HCT116 (cell line): ENCODE measurements at regions not wholly inside any gene's neighbourhood (a gene's known extent, or its start where the extent isn't known, plus 50 kb on each side); places are given as distances from the start of the nearest gene placed in this dataset.

Source experiments
- ATAC-seq: fragments of 200-7000 bp; cut with Tn5 transposase; 2 replicates; pipeline ENCODE4 v1.9.1; 2020; ENCODE audit warnings: mild to moderate bottlenecking, moderate library complexity
- BruUV-seq: library from RNA; stranded (reverse); fragments of 400-500 nt; replicated peaks from 2 replicates; lab custom pipeline; 2021; lab: Mats Ljungman, UMichigan
- CTCF ChIA-PET: fragments of 300-600 bp; sonication (Branson Sonifier 250); formaldehyde crosslinking; loops from one replicate; lab custom pipeline; 2021; ENCODE audit warnings: antibody characterized with exemption; lab: Charles Lee
- POLR2A ChIA-PET: fragments of 300-600, 350-600 bp; sonication (Branson Sonifier 250); formaldehyde crosslinking; loops from one replicate; lab custom pipeline; 2021; ENCODE audit warnings: antibody characterized with exemption; lab: Charles Lee
- RAD21 ChIA-PET, 2 experiments: fragments of 300-600 bp; sonication (Branson Sonifier 250); formaldehyde crosslinking; loops; one replicate each; lab custom pipeline; 2023; ENCODE audit warnings: low total read pairs in 2 of 2; ENCODE audit not compliant: uncharacterized antibody in 2 of 2, unreplicated experiment in 2 of 2, low non-redundant PET in 1 of 2; lab: Charles Lee
- DNase-seq: peaks from one replicate; pipeline ENCODE4 v3.0.0-alpha.2; 2010; ENCODE audit warnings: low read depth, low spot score
- H2AFZ ChIP-seq: fragments of 200-600 bp; shearing (Covaris generic), sonication (generic); 2 replicates; pipeline ENCODE4 v1.6.1; 2017; ENCODE audit warnings: low read depth, mixed run types, mixed read lengths, antibody characterized with exemption, low read length; ENCODE audit not compliant: poor library complexity, severe bottlenecking
- H3K27ac ChIP-seq: 2 replicates; pipeline ENCODE4 v1.5.1; 2012; ENCODE audit warnings: low read depth, low read length
- H3K27me3 ChIP-seq: fragments of 200-600 bp; sonication (generic); 2 replicates; pipeline ENCODE4 v1.6.1; 2016; ENCODE audit warnings: mixed run types, low read length, mixed read lengths; ENCODE audit not compliant: insufficient read depth
- H3K36me3 ChIP-seq, 2 experiments: fragments of 200-500 bp in 1 of 2; fragments of 200-600 bp in 1 of 2; sonication (Bioruptor generic) in 1 of 2; sonication (generic) in 1 of 2; 2 replicates each; pipeline versions ENCODE4 v1.5.1 to v1.6.1; 2014 to 2016; ENCODE audit warnings: low read length in 2 of 2, inconsistent platforms in 1 of 2, mixed read lengths in 1 of 2, mixed run types in 1 of 2; ENCODE audit not compliant: insufficient read depth in 2 of 2, control insufficient read depth in 1 of 2
- H3K4me1 ChIP-seq, 2 experiments: fragments of 200-600 bp in 1 of 2; sonication (generic) in 1 of 2; 2 replicates each; pipeline versions ENCODE4 v1.5.1 to v1.6.1; 2012 to 2017; ENCODE audit warnings: low read length in 2 of 2, inconsistent platforms in 1 of 2, mild to moderate bottlenecking in 1 of 2, mixed read lengths in 1 of 2, mixed run types in 1 of 2, moderate library complexity in 1 of 2; ENCODE audit not compliant: insufficient read depth in 2 of 2, control insufficient read depth in 1 of 2
- H3K4me2 ChIP-seq: fragments of 200-600 bp; sonication (generic); 2 replicates; pipeline ENCODE4 v1.6.1; 2017; ENCODE audit warnings: mixed run types, low read length, mixed read lengths
- H3K4me3 ChIP-seq, 2 experiments: fragments of 200-600 bp in 1 of 2; sonication (generic) in 1 of 2; replicated peaks in 1 of 2; 2 replicates each; pipeline ENCODE4 v1.5.1; 2011 to 2016; ENCODE audit warnings: low read length in 2 of 2, control low read depth in 1 of 2, low read depth in 1 of 2, mild to moderate bottlenecking in 1 of 2, mixed read lengths in 1 of 2, mixed run types in 1 of 2
- H3K79me2 ChIP-seq: fragments of 200-600 bp; sonication (generic); 2 replicates; pipeline ENCODE4 v1.6.1; 2017; ENCODE audit warnings: mild to moderate bottlenecking, mixed run types, low read length, moderate library complexity, mixed read lengths; ENCODE audit not compliant: insufficient read depth
- H3K9ac ChIP-seq: fragments of 200-600 bp; sonication (generic); 2 replicates; pipeline ENCODE4 v1.6.1; 2016; ENCODE audit warnings: low read length, mixed read lengths
- H3K9me2 ChIP-seq: fragments of 200-600 bp; sonication (generic), shearing (Covaris generic); 2 replicates; pipeline ENCODE4 v1.6.1; 2017; ENCODE audit warnings: mixed run types, mild to moderate bottlenecking, moderate library complexity; ENCODE audit not compliant: insufficient read depth
- H3K9me3 ChIP-seq, 2 experiments: fragments of 200-500 bp in 1 of 2; fragments of 200-600 bp in 1 of 2; sonication (Bioruptor generic) in 1 of 2; sonication (generic) in 1 of 2; 2 replicates each; pipeline ENCODE4 v1.6.1; 2014 to 2017; ENCODE audit warnings: low read length in 2 of 2, mixed read lengths in 2 of 2, inconsistent platforms in 1 of 2, low read depth in 1 of 2, mild to moderate bottlenecking in 1 of 2, mixed run types in 1 of 2, moderate library complexity in 1 of 2; ENCODE audit not compliant: control insufficient read depth in 1 of 2, insufficient read depth in 1 of 2
- H4K20me1 ChIP-seq: fragments of 200-600 bp; sonication (generic), shearing (Covaris generic); 2 replicates; pipeline ENCODE4 v1.6.1; 2017; ENCODE audit warnings: mixed run types, mild to moderate bottlenecking, moderate library complexity; ENCODE audit not compliant: insufficient read depth
- CBX3 ChIP-seq: IDR thresholded peaks from 2 replicates; pipeline ENCODE4 v1.6.1; 2012; ENCODE audit warnings: low read depth
- CEBPB ChIP-seq: IDR thresholded peaks from 2 replicates; pipeline ENCODE4 v1.6.1; 2012; ENCODE audit warnings: low read depth
- EGR1 ChIP-seq: IDR thresholded peaks from 2 replicates; pipeline ENCODE4 v1.6.1; 2012; ENCODE audit warnings: low read depth
- ELF1 ChIP-seq: IDR thresholded peaks from 2 replicates; pipeline ENCODE4 v1.6.1; 2012; ENCODE audit warnings: low read depth, borderline replicate concordance
- EZH2 ChIP-seq: fragments of 200-600 bp; sonication (generic); IDR thresholded peaks from 2 replicates; pipeline ENCODE4 v1.6.1; 2017; ENCODE audit warnings: antibody characterized with exemption, mixed run types
- POLR2A ChIP-seq: IDR thresholded peaks from 2 replicates; pipeline ENCODE4 v1.7.0; 2011; ENCODE audit warnings: borderline replicate concordance; ENCODE audit not compliant: insufficient read depth, insufficient read length; ENCODE audit errors: extremely low read depth
- SIN3A ChIP-seq: IDR thresholded peaks from 2 replicates; pipeline ENCODE4 v1.6.1; 2012; ENCODE audit warnings: low read depth
- SP1 ChIP-seq: IDR thresholded peaks from 2 replicates; pipeline ENCODE4 v1.6.1; 2012; ENCODE audit warnings: low read depth
- TCF7L2 ChIP-seq: IDR thresholded peaks from 2 replicates; pipeline ENCODE4 v1.7.0; 2011; ENCODE audit warnings: borderline replicate concordance, inconsistent platforms; ENCODE audit not compliant: insufficient read depth, insufficient read length; ENCODE audit errors: extremely low read depth
- intact Hi-C: fragments of 100-400 bp; cut with micrococcal nuclease; formaldehyde crosslinking; loops from 2 replicates; pipeline ENCODE4 v1.10.0; 2022
- TF ChIP-seq, protein P1 (sequence below): IDR thresholded peaks from 2 replicates; pipeline ENCODE4 v1.6.1; 2012; ENCODE audit warnings: low read depth
- TF ChIP-seq, protein P2 (sequence below), 3 experiments: fragments of 200-600 bp in 1 of 3; sonication (generic) in 1 of 3; IDR thresholded peaks in 2 of 3; conservative IDR thresholded peaks in 1 of 3; 2 replicates each; pipeline ENCODE4 v1.5.1; 2012 to 2017; ENCODE audit warnings: low read depth in 2 of 3, low read length in 2 of 3, antibody characterized with exemption in 1 of 3, borderline replicate concordance in 1 of 3, control low read depth in 1 of 3, mild to moderate bottlenecking in 1 of 3, mixed read lengths in 1 of 3, mixed run types in 1 of 3, moderate library complexity in 1 of 3; ENCODE audit not compliant: insufficient read depth in 1 of 3

DNA sequence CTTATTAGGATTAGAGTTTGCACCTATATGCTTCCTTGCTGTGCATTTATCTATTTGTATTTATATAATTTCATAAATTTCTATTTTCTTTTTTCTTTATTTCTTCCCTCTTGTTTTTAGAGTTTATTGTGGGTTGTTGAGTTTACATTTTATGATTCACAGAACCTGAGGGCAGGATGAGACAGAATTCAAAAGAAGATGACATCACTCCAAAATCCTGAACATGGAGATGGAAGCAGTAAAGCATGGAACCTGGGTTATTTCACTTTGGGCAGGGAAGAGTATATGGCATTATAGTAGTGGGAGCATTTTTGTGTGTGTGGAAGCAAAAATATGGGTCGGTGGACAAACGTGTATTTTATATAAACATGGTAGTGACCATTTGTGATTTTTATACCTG is 157.5 kb downstream of the RFX6 start:
- ChIA-PET RAD21 (no interaction called here), CTCF (no interaction called here), POLR2A (no interaction called here)
- ATAC-seq (no peak), DNase-seq (no peak)
- Histone ChIP-seq H3K9me3 (no peaks in the 10 kb centered on the region), H3K9me2 (0 out of 2 replicates have a peak, but pooled peaks cover 5% of the 10 kb centered on the region), H4K20me1 (no peaks in the 10 kb centered on the region), H3K4me3 (no peak overlapping the region), H2AFZ (no peak overlapping the region), H3K79me2 (no peaks in the 10 kb centered on the region), H3K36me3 (no peaks in the 10 kb centered on the region), H3K27ac (no peak overlapping the region), H3K9ac (no peak overlapping the region), H3K4me2 (no peak overlapping the region), H3K27me3 (no peaks in the 10 kb centered on the region), H3K4me1 (no peaks in the 10 kb centered on the region)
- TF ChIP-seq, protein P1, sequence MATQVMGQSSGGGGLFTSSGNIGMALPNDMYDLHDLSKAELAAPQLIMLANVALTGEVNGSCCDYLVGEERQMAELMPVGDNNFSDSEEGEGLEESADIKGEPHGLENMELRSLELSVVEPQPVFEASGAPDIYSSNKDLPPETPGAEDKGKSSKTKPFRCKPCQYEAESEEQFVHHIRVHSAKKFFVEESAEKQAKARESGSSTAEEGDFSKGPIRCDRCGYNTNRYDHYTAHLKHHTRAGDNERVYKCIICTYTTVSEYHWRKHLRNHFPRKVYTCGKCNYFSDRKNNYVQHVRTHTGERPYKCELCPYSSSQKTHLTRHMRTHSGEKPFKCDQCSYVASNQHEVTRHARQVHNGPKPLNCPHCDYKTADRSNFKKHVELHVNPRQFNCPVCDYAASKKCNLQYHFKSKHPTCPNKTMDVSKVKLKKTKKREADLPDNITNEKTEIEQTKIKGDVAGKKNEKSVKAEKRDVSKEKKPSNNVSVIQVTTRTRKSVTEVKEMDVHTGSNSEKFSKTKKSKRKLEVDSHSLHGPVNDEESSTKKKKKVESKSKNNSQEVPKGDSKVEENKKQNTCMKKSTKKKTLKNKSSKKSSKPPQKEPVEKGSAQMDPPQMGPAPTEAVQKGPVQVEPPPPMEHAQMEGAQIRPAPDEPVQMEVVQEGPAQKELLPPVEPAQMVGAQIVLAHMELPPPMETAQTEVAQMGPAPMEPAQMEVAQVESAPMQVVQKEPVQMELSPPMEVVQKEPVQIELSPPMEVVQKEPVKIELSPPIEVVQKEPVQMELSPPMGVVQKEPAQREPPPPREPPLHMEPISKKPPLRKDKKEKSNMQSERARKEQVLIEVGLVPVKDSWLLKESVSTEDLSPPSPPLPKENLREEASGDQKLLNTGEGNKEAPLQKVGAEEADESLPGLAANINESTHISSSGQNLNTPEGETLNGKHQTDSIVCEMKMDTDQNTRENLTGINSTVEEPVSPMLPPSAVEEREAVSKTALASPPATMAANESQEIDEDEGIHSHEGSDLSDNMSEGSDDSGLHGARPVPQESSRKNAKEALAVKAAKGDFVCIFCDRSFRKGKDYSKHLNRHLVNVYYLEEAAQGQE = no peak
- TF ChIP-seq CEBPB = no peak
- TF ChIP-seq SIN3A = no peak
- no peak for TF ChIP-seq ELF1
- no peak for TF ChIP-seq TCF7L2
- TF ChIP-seq, protein P2, sequence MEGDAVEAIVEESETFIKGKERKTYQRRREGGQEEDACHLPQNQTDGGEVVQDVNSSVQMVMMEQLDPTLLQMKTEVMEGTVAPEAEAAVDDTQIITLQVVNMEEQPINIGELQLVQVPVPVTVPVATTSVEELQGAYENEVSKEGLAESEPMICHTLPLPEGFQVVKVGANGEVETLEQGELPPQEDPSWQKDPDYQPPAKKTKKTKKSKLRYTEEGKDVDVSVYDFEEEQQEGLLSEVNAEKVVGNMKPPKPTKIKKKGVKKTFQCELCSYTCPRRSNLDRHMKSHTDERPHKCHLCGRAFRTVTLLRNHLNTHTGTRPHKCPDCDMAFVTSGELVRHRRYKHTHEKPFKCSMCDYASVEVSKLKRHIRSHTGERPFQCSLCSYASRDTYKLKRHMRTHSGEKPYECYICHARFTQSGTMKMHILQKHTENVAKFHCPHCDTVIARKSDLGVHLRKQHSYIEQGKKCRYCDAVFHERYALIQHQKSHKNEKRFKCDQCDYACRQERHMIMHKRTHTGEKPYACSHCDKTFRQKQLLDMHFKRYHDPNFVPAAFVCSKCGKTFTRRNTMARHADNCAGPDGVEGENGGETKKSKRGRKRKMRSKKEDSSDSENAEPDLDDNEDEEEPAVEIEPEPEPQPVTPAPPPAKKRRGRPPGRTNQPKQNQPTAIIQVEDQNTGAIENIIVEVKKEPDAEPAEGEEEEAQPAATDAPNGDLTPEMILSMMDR (IDR thresholded peaks at IDR 0.05 in 2 of 3, conservative IDR thresholded peaks at IDR 0.05 in 1 of 3; ENCODE audit: borderline replicate concordance in 1 of 3, insufficient read depth in 1 of 3, low read depth in 2 of 3, low read length in 2 of 3) = no peak
- no peak for TF ChIP-seq SP1
- no peak for TF ChIP-seq CBX3
- no peak for TF ChIP-seq POLR2A
- TF ChIP-seq EGR1 = no peak
- no peak for TF ChIP-seq EZH2
- no TSS peak for BruUV-seq
- intact Hi-C loops = no loop called here
